ENCODE measurements at regions not wholly inside any gene's neighbourhood (a gene's known extent, or its start where the extent isn't known, plus 50 kb on each side); places are given as distances from the start of the nearest gene placed in this dataset.

GRCh38 chr3:35927441-35927840, 288.1 kb downstream of the ARPP21 start:
- TF ChIP-seq CTCF (IDR thresholded peaks at IDR 0.05; ENCODE audit: poor library complexity, severe bottlenecking), result no peak
- Histone ChIP-seq H3K4me3 (ENCODE audit: severe bottlenecking) (no peak overlapping the region), H3K4me1 (ENCODE audit: insufficient read depth, poor library complexity, severe bottlenecking) (no peaks in the 10 kb centered on the region), H3K36me3 (ENCODE audit: low read depth) (no peaks in the 10 kb centered on the region), H3K27ac (ENCODE audit: poor library complexity, severe bottlenecking) (no peak overlapping the region), H3K27me3 (ENCODE audit: insufficient read depth, poor library complexity, severe bottlenecking) (peaks cover 8% of the 10 kb centered on the region), H3K9me3 (ENCODE audit: severe bottlenecking) (no peaks in the 10 kb centered on the region)
- ATAC-seq (ENCODE audit: low read depth) (no peak), DNase-seq (ENCODE audit: low spot score) (no peak)

GRCh38 chr3:35929158-35929557, 289.8 kb downstream of the ARPP21 start:
- no peaks in the 10 kb centered on the region for H3K36me3 ChIP-seq (ENCODE audit: low read depth)
- DNase-seq (ENCODE audit: low spot score) (no peak), ATAC-seq (ENCODE audit: low read depth) (no peak)
- H3K4me1 ChIP-seq (ENCODE audit: insufficient read depth, poor library complexity, severe bottlenecking), result no peaks in the 10 kb centered on the region
- TF ChIP-seq CTCF (IDR thresholded peaks at IDR 0.05; ENCODE audit: poor library complexity, severe bottlenecking), result no peak
- no peak overlapping the region for H3K4me3 ChIP-seq (ENCODE audit: severe bottlenecking)
- peaks cover 8% of the 10 kb centered on the region for H3K27me3 ChIP-seq (ENCODE audit: insufficient read depth, poor library complexity, severe bottlenecking)
- H3K27ac ChIP-seq (ENCODE audit: poor library complexity, severe bottlenecking), result no peak overlapping the region
- no peaks in the 10 kb centered on the region for H3K9me3 ChIP-seq (ENCODE audit: severe bottlenecking)

DNA sequence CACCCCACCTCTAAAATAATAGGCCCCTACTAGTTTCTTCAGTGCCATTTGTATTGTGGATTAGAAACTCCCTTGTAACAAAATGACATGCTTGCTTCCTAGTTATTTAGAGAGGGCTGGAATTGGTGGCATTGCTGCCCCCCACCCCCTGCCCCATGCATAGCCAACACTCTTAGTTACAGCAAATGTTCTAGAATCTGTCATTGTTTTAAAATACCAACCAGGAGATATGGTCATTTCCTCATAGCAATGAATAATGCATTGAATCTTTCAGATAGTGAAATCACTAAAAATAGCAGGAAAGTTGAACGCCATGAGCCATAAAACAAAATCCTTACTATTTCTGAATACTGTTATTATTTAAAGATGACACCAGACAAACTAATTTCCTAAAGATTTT, 292.5 kb downstream of the ARPP21 start:
- ATAC-seq (ENCODE audit: low read depth) (no peak), DNase-seq (ENCODE audit: low spot score) (no peak)
- H3K4me3 ChIP-seq (ENCODE audit: severe bottlenecking), result no peak overlapping the region
- H3K36me3 ChIP-seq (ENCODE audit: low read depth), result no peaks in the 10 kb centered on the region
- no peaks in the 10 kb centered on the region for H3K9me3 ChIP-seq (ENCODE audit: severe bottlenecking)
- no peaks in the 10 kb centered on the region for H3K4me1 ChIP-seq (ENCODE audit: insufficient read depth, poor library complexity, severe bottlenecking)
- no peak overlapping the region for H3K27ac ChIP-seq (ENCODE audit: poor library complexity, severe bottlenecking)
- peaks cover 16% of the 10 kb centered on the region for H3K27me3 ChIP-seq (ENCODE audit: insufficient read depth, poor library complexity, severe bottlenecking)
- no peak for TF ChIP-seq CTCF (IDR thresholded peaks at IDR 0.05; ENCODE audit: poor library complexity, severe bottlenecking)

- no peaks in the 10 kb centered on the region for H3K9me3 ChIP-seq (ENCODE audit: severe bottlenecking)
- no peak for TF ChIP-seq CTCF (IDR thresholded peaks at IDR 0.05; ENCODE audit: poor library complexity, severe bottlenecking)
- no peaks in the 10 kb centered on the region for H3K4me1 ChIP-seq (ENCODE audit: insufficient read depth, poor library complexity, severe bottlenecking)
- H3K27me3 ChIP-seq (ENCODE audit: insufficient read depth, poor library complexity, severe bottlenecking), result peaks cover 14% of the 10 kb centered on the region
- no peak overlapping the region for H3K27ac ChIP-seq (ENCODE audit: poor library complexity, severe bottlenecking)
- DNase-seq (ENCODE audit: low spot score) (no peak), ATAC-seq (ENCODE audit: low read depth) (0 out of 3 replicates have a peak, but pooled peaks have one; percentile 31)
- H3K36me3 ChIP-seq (ENCODE audit: low read depth), result no peaks in the 10 kb centered on the region
- H3K4me3 ChIP-seq (ENCODE audit: severe bottlenecking), result no peak overlapping the region
These were observed 293.7 kb downstream of the ARPP21 start for GRCh38 chr3:35932995-35933394.

DNA sequence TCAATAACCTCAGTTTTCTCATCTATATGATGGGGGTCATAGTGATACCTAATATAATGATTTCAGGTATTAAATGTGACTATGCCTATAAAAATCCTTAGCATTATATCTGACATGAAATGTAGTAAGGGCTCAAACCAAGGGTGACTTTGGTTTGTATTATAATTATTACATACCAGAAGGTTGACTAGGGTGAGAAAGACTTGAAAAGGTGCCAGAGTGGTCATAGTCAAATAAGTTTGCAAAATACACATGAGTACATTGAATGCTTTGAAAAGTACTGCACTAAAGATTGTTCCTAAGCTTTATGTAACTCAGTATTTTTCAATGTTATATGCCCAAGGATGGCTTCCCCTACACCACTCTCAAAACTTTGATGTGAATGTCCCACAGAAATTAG, 297.2 kb downstream of the ARPP21 start:
- Histone ChIP-seq H3K27me3 (ENCODE audit: insufficient read depth, poor library complexity, severe bottlenecking) (peaks cover 8% of the 10 kb centered on the region), H3K4me1 (ENCODE audit: insufficient read depth, poor library complexity, severe bottlenecking) (no peaks in the 10 kb centered on the region), H3K9me3 (ENCODE audit: severe bottlenecking) (no peaks in the 10 kb centered on the region), H3K36me3 (ENCODE audit: low read depth) (no peaks in the 10 kb centered on the region), H3K27ac (ENCODE audit: poor library complexity, severe bottlenecking) (no peak overlapping the region), H3K4me3 (ENCODE audit: severe bottlenecking) (no peak overlapping the region)
- no peak for ATAC-seq (ENCODE audit: low read depth)
- no peak for TF ChIP-seq CTCF (IDR thresholded peaks at IDR 0.05; ENCODE audit: poor library complexity, severe bottlenecking)
- DNase-seq (ENCODE audit: low spot score), result no peak
